IMR-90 (cell line): ENCODE measurements at regions not wholly inside any gene's neighbourhood (a gene's known extent, or its start where the extent isn't known, plus 50 kb on each side); places are given as distances from the start of the nearest gene placed in this dataset.

ENCODE experiments used
- ATAC-seq: fragments of 200-7000 bp; cut with Tn5 transposase; 2 replicates; pipeline ENCODE4 v1.9.1; 2020; ENCODE audit warnings: low read depth, mild to moderate bottlenecking, moderate library complexity
- BruUV-seq: library from RNA; stranded (reverse); fragments of 400-500 nt; replicated peaks from 2 replicates; lab custom pipeline; 2021; lab: Mats Ljungman, UMichigan
- CTCF ChIA-PET: fragments of 300-600 bp; formaldehyde crosslinking; extraction: SDS; loops from one replicate; lab custom pipeline; 2021; ENCODE audit warnings: antibody characterized with exemption; lab: Yijun Ruan, JAX
- POLR2A ChIA-PET: fragments of 300-600 bp; sonication (Branson Sonifier 250); formaldehyde crosslinking; loops from one replicate; lab custom pipeline; 2022; ENCODE audit warnings: antibody characterized with exemption; ENCODE audit not compliant: unreplicated experiment; lab: Charles Lee
- DNase-seq: peaks from one replicate; pipeline ENCODE4 v3.0.0; 2013
- H2AFZ ChIP-seq: replicated peaks from 2 replicates; pipeline ENCODE3; 2013; ENCODE audit warnings: low read length, mild to moderate bottlenecking; ENCODE audit not compliant: poor library complexity
- H2AK5ac ChIP-seq: 2 replicates; pipeline ENCODE4 v1.6.1; 2013; ENCODE audit warnings: low read depth, low read length, inconsistent platforms
- H2AK9ac ChIP-seq: replicated peaks from 2 replicates; pipeline ENCODE3; 2013; ENCODE audit warnings: mild to moderate bottlenecking, low read depth, low read length, moderate library complexity; ENCODE audit not compliant: poor library complexity
- H2BK120ac ChIP-seq: 2 replicates; pipeline ENCODE4 v1.6.1; 2013; ENCODE audit warnings: low read depth, low read length, inconsistent platforms
- H2BK15ac ChIP-seq: 3 replicates; pipeline ENCODE4 v1.6.1; 2013; ENCODE audit warnings: low read depth, low read length, inconsistent platforms
- H2BK20ac ChIP-seq: 2 replicates; pipeline ENCODE4 v1.6.1; 2013; ENCODE audit warnings: low read depth, mild to moderate bottlenecking, inconsistent platforms, low read length, moderate library complexity
- H2BK5ac ChIP-seq: 2 replicates; pipeline ENCODE4 v1.6.1; 2013; ENCODE audit warnings: mild to moderate bottlenecking, low read depth, low read length, inconsistent platforms; ENCODE audit not compliant: poor library complexity, severe bottlenecking
- H3K14ac ChIP-seq: replicated peaks from 2 replicates; pipeline ENCODE4 v1.6.1; 2013; ENCODE audit warnings: low read depth, low read length, inconsistent platforms
- H3K18ac ChIP-seq: 2 replicates; pipeline ENCODE4 v1.6.1; 2013; ENCODE audit warnings: low read depth, low read length, control low read depth
- H3K23ac ChIP-seq: 2 replicates; pipeline ENCODE4 v1.6.1; 2013; ENCODE audit warnings: low read depth, low read length, inconsistent platforms
- H3K27ac ChIP-seq: 2 replicates; pipeline ENCODE4 v1.5.1; 2013; ENCODE audit warnings: mild to moderate bottlenecking, control low read depth, low read length; ENCODE audit not compliant: insufficient read depth
- H3K27me3 ChIP-seq: 2 replicates; pipeline ENCODE4 v1.6.1; 2013; ENCODE audit warnings: low read length; ENCODE audit not compliant: control insufficient read depth, insufficient read depth
- H3K36me3 ChIP-seq: 2 replicates; pipeline ENCODE4 v1.6.1; 2013; ENCODE audit warnings: low read length, mixed read lengths; ENCODE audit not compliant: control insufficient read depth, insufficient read depth
- H3K4ac ChIP-seq: 2 replicates; pipeline ENCODE4 v1.6.1; 2013; ENCODE audit warnings: low read depth, low read length, inconsistent platforms
- H3K4me1 ChIP-seq: 2 replicates; pipeline ENCODE4 v1.6.1; 2013; ENCODE audit warnings: low read length, mixed read lengths; ENCODE audit not compliant: control insufficient read depth, insufficient read depth
- H3K4me2 ChIP-seq: 2 replicates; pipeline ENCODE4 v1.6.1; 2013; ENCODE audit warnings: low read depth, mild to moderate bottlenecking, control low read depth, low read length, moderate library complexity
- H3K4me3 ChIP-seq: 2 replicates; pipeline ENCODE4 v1.5.1; 2013; ENCODE audit warnings: low read depth, mild to moderate bottlenecking, control low read depth, low read length, moderate library complexity; ENCODE audit not compliant: insufficient read depth
- H3K56ac ChIP-seq: 2 replicates; pipeline ENCODE4 v1.6.1; 2013; ENCODE audit warnings: low read length, inconsistent platforms; ENCODE audit not compliant: insufficient read depth; ENCODE audit errors: extremely low read depth
- H3K79me1 ChIP-seq, 2 experiments: 2 replicates each; pipeline ENCODE4 v1.6.1; 2013; ENCODE audit warnings: low read length in 2 of 2, inconsistent platforms in 1 of 2, low read depth in 1 of 2
- H3K9ac ChIP-seq: 2 replicates; pipeline ENCODE4 v1.6.1; 2013; ENCODE audit warnings: low read depth, low read length, control low read depth
- H3K9me1 ChIP-seq: 2 replicates; pipeline ENCODE4 v1.6.1; 2013; ENCODE audit warnings: low read length, inconsistent platforms; ENCODE audit not compliant: insufficient read depth
- H3K9me3 ChIP-seq: 2 replicates; pipeline ENCODE4 v1.6.1; 2013; ENCODE audit warnings: low read length; ENCODE audit not compliant: control insufficient read depth, insufficient read depth
- H4K20me1 ChIP-seq: 2 replicates; pipeline ENCODE4 v1.6.1; 2013; ENCODE audit warnings: low read length, inconsistent platforms; ENCODE audit not compliant: insufficient read depth
- H4K5ac ChIP-seq: 2 replicates; pipeline ENCODE4 v1.6.1; 2013; ENCODE audit warnings: mild to moderate bottlenecking, low read depth, low read length, control low read depth
- H4K8ac ChIP-seq, 2 experiments: 2 replicates each; pipeline ENCODE4 v1.6.1; 2013; ENCODE audit warnings: low read depth in 2 of 2, low read length in 2 of 2, control low read depth in 1 of 2, inconsistent platforms in 1 of 2
- H4K91ac ChIP-seq: 2 replicates; pipeline ENCODE4 v1.6.1; 2013; ENCODE audit warnings: low read depth, low read length, inconsistent platforms; ENCODE audit not compliant: insufficient read depth
- BHLHE40 ChIP-seq: fragments of 150-350 bp; IDR thresholded peaks from 2 replicates; pipeline ENCODE4 v1.6.1; 2016; ENCODE audit warnings: mild to moderate bottlenecking, low read depth, low read length
- CEBPB ChIP-seq: IDR thresholded peaks from 2 replicates; pipeline ENCODE4 v1.6.1; 2012; ENCODE audit warnings: low read depth, low read length, improper control_type of control experiment
- CHD1 ChIP-seq: IDR thresholded peaks from 2 replicates; pipeline ENCODE4 v1.6.1; 2012; ENCODE audit warnings: low read depth, low read length, improper control_type of control experiment
- FOS ChIP-seq: fragments of 150-350 bp; IDR thresholded peaks from 2 replicates; pipeline ENCODE4 v1.6.1; 2016; ENCODE audit warnings: low read depth, low read length
- MAFK ChIP-seq: IDR thresholded peaks from 2 replicates; pipeline ENCODE4 v1.6.1; 2012; ENCODE audit warnings: low read depth, low read length, improper control_type of control experiment
- MAZ ChIP-seq: IDR thresholded peaks from 2 replicates; pipeline ENCODE4 v1.6.1; 2012; ENCODE audit warnings: low read depth, mild to moderate bottlenecking, low read length, improper control_type of control experiment, moderate library complexity, borderline replicate concordance
- MXI1 ChIP-seq: IDR thresholded peaks from 2 replicates; pipeline ENCODE4 v1.6.1; 2012; ENCODE audit warnings: low read depth, mild to moderate bottlenecking, low read length, moderate library complexity, borderline replicate concordance
- NFE2L2 ChIP-seq: fragments of 150-350 bp; IDR thresholded peaks from 2 replicates; pipeline ENCODE4 v1.6.1; 2016; ENCODE audit warnings: low read depth, mild to moderate bottlenecking, low read length
- POLR2A ChIP-seq: IDR thresholded peaks from 2 replicates; pipeline ENCODE4 v1.6.1; 2012; ENCODE audit warnings: mild to moderate bottlenecking, low read depth, low read length
- RAD21 ChIP-seq: IDR thresholded peaks from 2 replicates; pipeline ENCODE4 v1.6.1; 2012; ENCODE audit warnings: low read length, improper control_type of control experiment
- RCOR1 ChIP-seq: IDR thresholded peaks from 2 replicates; pipeline ENCODE4 v1.6.1; 2012; ENCODE audit warnings: mild to moderate bottlenecking, low read length, improper control_type of control experiment; ENCODE audit not compliant: insufficient replicate concordance
- RFX5 ChIP-seq: IDR thresholded peaks from 2 replicates; pipeline ENCODE4 v1.8.0; 2012; ENCODE audit warnings: low read depth, mild to moderate bottlenecking, low read length, moderate library complexity
- SMC3 ChIP-seq: fragments of 150-350 bp; IDR thresholded peaks from 2 replicates; pipeline ENCODE4 v1.6.1; 2016; ENCODE audit warnings: low read depth, mild to moderate bottlenecking, antibody characterized with exemption, low read length, moderate library complexity
- WGBS, 2 experiments: methylation state at CpG; one replicate each; pipeline versions ENCODE4 v1.1.5 to v1.1.7; 2013; ENCODE audit warnings: missing lambda C conversion rate in 2 of 2; ENCODE audit not compliant: insufficient read length in 1 of 2; ENCODE audit errors: extremely low coverage in 2 of 2; 5-methylcytosine and 5-hydroxymethylcytosine counted together
- dilution Hi-C: fragments of 300-500 bp; cut with HindIII; formaldehyde crosslinking; loops from one replicate; pipeline ENCODE4 v1.14.3; 2018; ENCODE audit warnings: low sequenced_read_pairs; ENCODE audit not compliant: unreplicated experiment
- in situ Hi-C: fragments of 300-500 bp; cut with MboI; formaldehyde crosslinking; loops from 3 replicates; pipeline ENCODE4 v1.14.3; 2019; ENCODE audit warnings: low sequenced_read_pairs, inconsistent platforms, mixed read lengths
- intact Hi-C: fragments of 100-400 bp; cut with micrococcal nuclease; formaldehyde crosslinking; loops from 2 replicates; pipeline ENCODE4 v1.10.0; 2022
- TF ChIP-seq, protein P1 (sequence below): conservative IDR thresholded peaks from 2 replicates; pipeline ENCODE4 v1.5.1; 2012; ENCODE audit warnings: mild to moderate bottlenecking, low read depth, low read length, improper control_type of control experiment
- TF ChIP-seq, protein P2 (sequence below): fragments of 150-350 bp; IDR thresholded peaks from 2 replicates; pipeline ENCODE4 v1.6.1; 2016; ENCODE audit warnings: low read depth, mild to moderate bottlenecking, low read length, moderate library complexity, borderline replicate concordance
- TF ChIP-seq, protein P3 (sequence below): fragments of 150-350 bp; IDR thresholded peaks from 2 replicates; pipeline ENCODE4 v1.6.1; 2017; ENCODE audit warnings: mild to moderate bottlenecking, antibody characterized with exemption, low read length, low read depth

DNA sequence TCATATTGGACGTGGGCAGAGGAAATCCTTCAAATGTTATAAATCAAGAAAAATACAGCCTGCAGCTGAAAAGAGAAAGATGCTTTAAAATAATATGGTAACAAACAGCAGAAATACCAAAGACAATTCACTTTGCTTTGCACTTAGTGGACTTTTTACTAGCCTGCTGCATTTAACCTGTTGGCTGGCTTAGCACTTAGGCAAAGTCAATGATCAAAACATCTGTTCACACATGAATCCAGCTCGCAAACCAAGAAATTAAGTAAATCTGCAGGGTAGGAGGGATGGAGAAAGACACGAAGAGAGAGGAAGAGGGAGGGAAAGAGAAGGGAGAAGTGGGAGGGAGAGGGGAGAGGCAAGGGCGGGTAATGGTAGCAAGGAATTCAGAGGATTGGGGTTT lies 103.6 kb upstream of the RAB4A start:
- dilution Hi-C loops (no loop called here), intact Hi-C loops (no loop called here), in situ Hi-C loops (no loop called here)
- Histone ChIP-seq H3K56ac (no peak overlapping the region), H3K4ac (no peak overlapping the region), H3K23ac (no peak overlapping the region), H3K79me1 (no peaks in the 10 kb centered on the region), H3K9me3 (no peaks in the 10 kb centered on the region), H4K91ac (no peak overlapping the region), H2BK120ac (no peak overlapping the region), H3K4me3 (no peak overlapping the region), H3K9ac (no peak overlapping the region), H4K5ac (no peak overlapping the region), H3K27ac (no peak overlapping the region), H2AK9ac (no peak overlapping the region), H2BK20ac (no peak overlapping the region), H4K8ac (no peak overlapping the region), H2AK5ac (no peak overlapping the region), H3K14ac (no peak overlapping the region), H2AFZ (no peak overlapping the region), H3K4me2 (no peak overlapping the region), H2BK15ac (no peak overlapping the region), H3K36me3 (no peaks in the 10 kb centered on the region), H4K20me1 (no peaks in the 10 kb centered on the region), H3K27me3 (peaks cover 14% of the 10 kb centered on the region), H3K4me1 (no peaks in the 10 kb centered on the region; the same call in 1 of the 2 replicates), H3K9me1 (no peaks in the 10 kb centered on the region), H3K18ac (no peak overlapping the region), H2BK5ac (no peak overlapping the region)
- no TSS peak for BruUV-seq
- CTCF ChIA-PET, result no interaction called here
- POLR2A ChIA-PET, result no interaction called here
- TF ChIP-seq CEBPB, result no peak
- TF ChIP-seq, protein P1, sequence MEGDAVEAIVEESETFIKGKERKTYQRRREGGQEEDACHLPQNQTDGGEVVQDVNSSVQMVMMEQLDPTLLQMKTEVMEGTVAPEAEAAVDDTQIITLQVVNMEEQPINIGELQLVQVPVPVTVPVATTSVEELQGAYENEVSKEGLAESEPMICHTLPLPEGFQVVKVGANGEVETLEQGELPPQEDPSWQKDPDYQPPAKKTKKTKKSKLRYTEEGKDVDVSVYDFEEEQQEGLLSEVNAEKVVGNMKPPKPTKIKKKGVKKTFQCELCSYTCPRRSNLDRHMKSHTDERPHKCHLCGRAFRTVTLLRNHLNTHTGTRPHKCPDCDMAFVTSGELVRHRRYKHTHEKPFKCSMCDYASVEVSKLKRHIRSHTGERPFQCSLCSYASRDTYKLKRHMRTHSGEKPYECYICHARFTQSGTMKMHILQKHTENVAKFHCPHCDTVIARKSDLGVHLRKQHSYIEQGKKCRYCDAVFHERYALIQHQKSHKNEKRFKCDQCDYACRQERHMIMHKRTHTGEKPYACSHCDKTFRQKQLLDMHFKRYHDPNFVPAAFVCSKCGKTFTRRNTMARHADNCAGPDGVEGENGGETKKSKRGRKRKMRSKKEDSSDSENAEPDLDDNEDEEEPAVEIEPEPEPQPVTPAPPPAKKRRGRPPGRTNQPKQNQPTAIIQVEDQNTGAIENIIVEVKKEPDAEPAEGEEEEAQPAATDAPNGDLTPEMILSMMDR, result no peak
- no peak for TF ChIP-seq MAZ
- no peak for TF ChIP-seq RAD21
- no peak for TF ChIP-seq MAFK
- no peak for TF ChIP-seq SMC3
- no peak for TF ChIP-seq MXI1
- TF ChIP-seq POLR2A, result no peak
- TF ChIP-seq, protein P2, sequence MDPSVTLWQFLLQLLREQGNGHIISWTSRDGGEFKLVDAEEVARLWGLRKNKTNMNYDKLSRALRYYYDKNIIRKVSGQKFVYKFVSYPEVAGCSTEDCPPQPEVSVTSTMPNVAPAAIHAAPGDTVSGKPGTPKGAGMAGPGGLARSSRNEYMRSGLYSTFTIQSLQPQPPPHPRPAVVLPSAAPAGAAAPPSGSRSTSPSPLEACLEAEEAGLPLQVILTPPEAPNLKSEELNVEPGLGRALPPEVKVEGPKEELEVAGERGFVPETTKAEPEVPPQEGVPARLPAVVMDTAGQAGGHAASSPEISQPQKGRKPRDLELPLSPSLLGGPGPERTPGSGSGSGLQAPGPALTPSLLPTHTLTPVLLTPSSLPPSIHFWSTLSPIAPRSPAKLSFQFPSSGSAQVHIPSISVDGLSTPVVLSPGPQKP, result no peak
- no peak for TF ChIP-seq FOS
- TF ChIP-seq RCOR1, result no peak
- no peak for TF ChIP-seq NFE2L2
- TF ChIP-seq BHLHE40, result no peak
- TF ChIP-seq, protein P3, sequence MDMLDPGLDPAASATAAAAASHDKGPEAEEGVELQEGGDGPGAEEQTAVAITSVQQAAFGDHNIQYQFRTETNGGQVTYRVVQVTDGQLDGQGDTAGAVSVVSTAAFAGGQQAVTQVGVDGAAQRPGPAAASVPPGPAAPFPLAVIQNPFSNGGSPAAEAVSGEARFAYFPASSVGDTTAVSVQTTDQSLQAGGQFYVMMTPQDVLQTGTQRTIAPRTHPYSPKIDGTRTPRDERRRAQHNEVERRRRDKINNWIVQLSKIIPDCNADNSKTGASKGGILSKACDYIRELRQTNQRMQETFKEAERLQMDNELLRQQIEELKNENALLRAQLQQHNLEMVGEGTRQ, result no peak
- TF ChIP-seq RFX5, result no peak
- no peak for TF ChIP-seq CHD1
- DNase-seq, result no peak
- ATAC-seq, result no peak
- WGBS, 2 experiments, result no CpG with 5 or more reads among the region's 4 CpGs
